NCI-H446 (cell line): ENCODE measurements at regions not wholly inside any gene's neighbourhood (a gene's known extent, or its start where the extent isn't known, plus 50 kb on each side); places are given as distances from the start of the nearest gene placed in this dataset.
"Not testable (repeated sequence)": the region's sequence is repeated elsewhere in the genome, so short reads cannot be mapped to it uniquely, and the experiment has no call there.

ENCODE experiments used
- DNase-seq, 2 experiments: peaks; one replicate each; lab custom pipeline; 2025; lab: John Stamatoyannopoulos, UW

DNA sequence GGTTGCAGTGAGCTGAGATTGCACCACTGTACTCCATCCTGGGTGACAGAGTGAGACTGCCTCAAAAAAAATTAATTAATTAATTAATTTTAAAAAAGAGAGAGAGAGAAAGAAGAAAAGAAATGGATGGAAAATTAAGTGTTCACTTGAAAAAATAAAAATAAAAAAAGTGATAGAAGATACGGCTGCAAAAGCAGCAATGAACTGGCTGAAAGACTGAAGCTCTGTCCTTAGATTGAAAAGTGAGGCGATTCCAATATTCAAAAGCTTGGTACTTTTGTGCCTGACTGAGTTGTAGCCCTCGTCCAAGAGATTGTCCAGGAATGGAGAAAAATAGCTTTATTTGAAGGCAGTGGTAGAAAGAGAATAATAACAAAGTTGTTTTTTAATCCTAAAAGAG is 154.6 kb downstream of the ADSS2 start:
- DNase-seq = no peak

- no peak for DNase-seq
Measured at GRCh38 chr1:244297616-244298015, 154.1 kb downstream of the ADSS2 start.

- DNase-seq = not testable (repeated sequence)
Measured at GRCh38 chr1:244300029-244300375, 151.7 kb downstream of the ADSS2 start.

GRCh38 chr1:244301595-244302130 is 150.0 kb downstream of the ADSS2 start:
- DNase-seq = no peak

DNA sequence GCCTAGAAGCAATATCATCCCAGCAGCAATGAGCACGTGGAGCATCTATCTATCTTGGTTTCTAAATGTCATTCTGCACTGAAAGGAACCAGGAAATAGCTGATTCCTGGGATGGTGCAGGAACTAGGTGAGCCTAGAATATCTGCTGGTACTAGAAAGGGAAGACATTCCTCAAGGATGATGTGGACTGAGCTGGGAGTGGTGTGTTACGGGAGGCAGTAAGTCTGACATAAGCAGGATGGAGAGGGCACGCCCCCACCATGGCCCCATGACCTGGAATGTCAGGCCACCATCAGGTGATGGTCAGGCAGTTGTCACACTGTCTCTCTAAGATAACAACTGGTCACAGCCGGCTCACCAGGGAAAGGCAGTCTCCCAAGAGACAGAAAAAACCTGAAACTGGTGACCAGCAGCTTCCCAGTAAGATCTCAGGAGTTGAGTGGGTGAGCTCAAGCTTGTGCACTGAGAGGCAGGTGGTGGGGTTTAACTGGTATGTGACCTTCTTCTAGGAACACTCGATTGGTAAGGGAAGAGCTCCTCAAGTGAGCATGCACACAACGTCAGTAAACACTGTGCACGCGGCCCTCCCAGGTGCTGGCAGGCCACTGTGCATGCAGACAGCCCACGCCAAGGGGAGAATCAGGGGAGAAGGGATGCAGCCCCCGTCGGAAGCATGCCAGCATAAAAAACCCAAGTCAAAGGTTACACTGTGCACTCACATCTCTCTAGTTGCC is 148.7 kb downstream of the ADSS2 start:
- no peak for DNase-seq

DNA sequence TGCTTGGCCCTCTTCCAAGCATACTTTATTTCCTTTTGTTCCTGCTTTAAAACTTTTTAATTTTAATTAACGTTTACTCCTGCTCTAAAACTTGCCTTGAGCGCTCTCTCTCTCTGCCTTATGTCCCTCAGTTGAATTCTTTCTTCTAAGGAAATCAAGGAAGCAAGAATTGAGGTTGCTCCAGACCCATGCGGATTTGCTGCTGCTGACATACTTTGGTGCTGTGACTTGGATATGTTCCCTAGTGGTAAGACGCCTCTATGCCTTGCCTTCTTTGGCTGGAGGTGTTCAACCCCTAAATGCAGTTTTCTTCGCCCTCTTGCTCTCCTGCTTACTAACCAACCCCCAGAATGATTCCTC is 148.1 kb downstream of the ADSS2 start:
- no peak for DNase-seq

DNA sequence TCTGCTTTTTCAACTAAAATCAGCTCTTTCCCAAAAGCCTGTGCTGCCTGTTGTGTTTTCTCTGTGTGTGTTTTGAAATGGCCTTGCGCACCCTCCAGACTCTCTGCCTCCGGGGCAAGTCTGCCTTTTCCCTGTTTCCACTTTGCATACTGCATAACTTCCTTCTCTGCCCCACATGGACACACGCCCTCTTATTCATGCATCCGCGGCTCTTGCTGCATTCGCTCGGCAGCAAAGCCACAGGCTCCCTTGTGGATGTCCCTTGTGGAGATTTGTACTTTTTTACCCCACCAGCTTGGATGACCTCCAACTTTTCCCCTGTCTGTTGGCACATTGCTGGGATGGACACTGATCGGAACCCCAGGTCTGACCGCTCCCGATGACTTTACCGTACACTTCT is 147.6 kb downstream of the ADSS2 start:
- no peak for DNase-seq

GRCh38 chr1:244304656-244305055 is 147.1 kb downstream of the ADSS2 start:
- no peak for DNase-seq

GRCh38 chr1:244305776-244306341 is 145.8 kb downstream of the ADSS2 start:
- DNase-seq = no peak

DNA sequence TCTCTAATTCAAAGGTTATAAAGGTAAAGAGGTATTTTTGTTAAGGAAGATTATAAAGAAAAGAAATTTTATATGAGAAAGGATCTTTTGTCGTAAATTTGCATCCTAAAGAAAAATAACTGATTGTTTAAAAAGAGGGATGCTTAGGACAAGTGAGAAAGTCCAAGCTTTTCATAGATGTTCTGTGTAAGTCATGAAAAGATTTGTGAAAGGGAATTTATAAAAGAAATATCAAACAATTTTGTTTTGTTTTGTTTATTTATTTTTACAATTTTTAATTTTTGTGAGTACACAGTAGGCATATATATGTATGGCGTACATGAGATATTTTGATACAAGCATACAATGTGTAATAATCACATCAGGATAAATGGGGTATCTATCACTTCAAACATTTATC is 145.2 kb downstream of the ADSS2 start:
- no peak for DNase-seq

GRCh38 chr1:244309191-244309590 is 142.5 kb downstream of the ADSS2 start:
- DNase-seq = not testable (repeated sequence)

GRCh38 chr1:244311784-244312532 is 139.8 kb downstream of the ADSS2 start:
- no peak for DNase-seq

- no peak for DNase-seq
Measured at GRCh38 chr1:244313346-244313745, 138.4 kb downstream of the ADSS2 start.

DNA sequence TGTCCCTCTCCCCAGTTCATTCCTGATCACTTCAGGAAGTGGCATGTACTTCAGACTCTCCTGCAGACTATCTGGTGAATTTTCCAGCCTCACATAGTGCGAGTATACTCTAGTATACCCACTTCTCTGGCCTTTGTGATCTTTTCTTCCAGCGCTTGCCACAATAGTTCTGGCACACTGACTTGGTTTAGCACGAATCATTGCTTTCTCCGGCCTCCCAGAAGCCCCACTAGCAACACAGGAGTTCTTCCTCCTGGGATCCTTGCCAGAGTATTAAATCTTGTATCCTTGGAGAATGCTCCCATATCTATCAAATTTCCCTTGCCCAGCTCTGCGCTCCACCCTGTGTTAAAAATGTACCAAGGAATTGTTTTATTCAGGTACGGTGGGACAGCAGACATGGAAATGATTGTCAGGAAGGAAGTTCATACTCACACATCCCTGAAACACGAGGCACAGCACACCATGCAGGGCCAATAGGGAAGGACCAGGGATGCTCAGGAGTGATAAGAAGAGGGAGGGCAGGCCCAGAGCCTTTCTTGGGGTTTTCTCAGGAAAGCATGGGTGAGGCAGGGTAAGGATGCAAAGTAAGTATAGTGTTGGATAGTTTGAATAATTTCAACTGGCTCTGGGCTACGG is 136.7 kb downstream of the ADSS2 start:
- DNase-seq = no peak

DNA sequence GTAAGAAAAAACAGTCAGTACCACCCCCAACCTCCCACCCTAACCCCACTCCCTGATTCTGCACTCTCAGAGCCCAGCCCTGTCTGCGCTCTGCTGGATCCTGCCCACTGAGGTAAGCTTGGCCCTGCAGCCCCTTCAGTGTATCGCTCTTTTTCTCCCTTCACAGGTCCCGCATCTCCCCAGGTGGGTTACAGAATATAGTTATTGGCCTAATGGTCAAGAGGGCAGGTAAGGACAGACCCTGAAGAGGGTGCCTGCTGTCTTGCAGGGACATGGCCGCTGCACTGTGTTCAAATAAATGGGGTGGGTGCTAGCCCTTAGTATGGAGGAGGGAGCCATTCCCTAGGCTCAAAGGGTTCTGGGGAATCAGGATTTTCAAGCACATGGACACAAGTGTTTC is 135.7 kb downstream of the ADSS2 start:
- no peak for DNase-seq

GRCh38 chr1:244316407-244316806 is 135.3 kb downstream of the ADSS2 start:
- no peak for DNase-seq

DNA sequence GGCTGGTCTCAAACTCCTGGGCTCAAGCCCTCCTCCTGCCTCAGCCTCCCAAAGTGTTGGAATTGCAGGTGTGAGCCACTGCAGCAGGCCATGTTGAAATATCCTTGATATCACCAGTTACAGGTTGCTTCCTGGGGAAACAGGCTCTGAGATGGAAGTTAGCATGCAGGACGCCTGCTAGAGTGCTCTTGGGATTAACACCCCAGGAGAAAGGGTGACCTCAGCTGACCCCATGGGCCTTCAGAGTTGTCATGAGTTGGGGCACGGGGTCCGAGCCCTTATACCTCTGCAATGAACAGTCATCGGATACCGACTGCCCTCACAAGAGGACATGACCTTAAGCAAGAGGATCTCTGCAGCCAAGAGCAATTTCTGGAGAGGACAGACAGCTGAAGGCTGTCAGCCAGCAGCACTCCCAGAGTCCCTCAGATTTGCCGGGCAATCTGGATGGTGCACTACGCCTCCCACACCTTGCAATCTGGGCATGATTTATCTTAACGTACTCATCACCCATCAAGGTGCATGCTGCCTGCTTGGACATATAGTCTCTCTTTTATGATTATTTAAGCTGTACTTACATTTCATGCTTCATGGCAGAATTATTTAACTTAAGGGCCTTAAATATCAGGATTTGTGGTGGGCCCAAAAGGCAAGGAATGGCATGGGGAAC is 134.6 kb downstream of the ADSS2 start:
- DNase-seq = no peak

DNA sequence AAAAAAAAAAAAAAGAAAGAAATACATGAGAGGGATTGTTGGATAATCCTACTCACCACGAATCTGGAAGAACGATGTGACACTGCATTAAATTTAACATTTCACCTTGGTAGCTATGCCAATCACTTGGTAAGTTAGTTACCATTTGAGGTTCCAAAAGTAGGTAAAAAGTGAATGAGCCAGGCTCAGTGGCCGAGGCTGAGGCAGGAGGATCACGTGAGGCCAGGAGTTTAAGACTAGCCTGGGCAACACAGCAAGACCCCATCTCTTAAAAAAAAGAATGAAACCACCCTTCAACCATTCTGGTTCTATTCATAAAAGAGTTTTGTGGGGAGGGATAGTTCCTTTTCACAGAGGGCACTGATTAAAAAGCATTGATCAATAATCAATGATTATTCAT is 133.6 kb downstream of the ADSS2 start:
- DNase-seq = no peak

- DNase-seq = no peak
Measured at GRCh38 chr1:244318512-244318911, 133.2 kb downstream of the ADSS2 start.

GRCh38 chr1:244319283-244320132 is 132.2 kb downstream of the ADSS2 start:
- DNase-seq = no peak

- DNase-seq = no peak
Measured at GRCh38 chr1:244322181-244322580, 129.5 kb downstream of the ADSS2 start.
